Jurkat, Clone E6-1 (cell line): ENCODE measurements at regions not wholly inside any gene's neighbourhood (a gene's known extent, or its start where the extent isn't known, plus 50 kb on each side); places are given as distances from the start of the nearest gene placed in this dataset.

Source experiments
- DNase-seq: peaks from one replicate; pipeline ENCODE4 v3.0.0-alpha.2; 2011; ENCODE audit warnings: low read depth, low spot score
- H3K4me3 ChIP-seq: 2 replicates; pipeline ENCODE4 v1.5.1; 2011; ENCODE audit warnings: mild to moderate bottlenecking, low read length, control low read depth, moderate library complexity

DNA sequence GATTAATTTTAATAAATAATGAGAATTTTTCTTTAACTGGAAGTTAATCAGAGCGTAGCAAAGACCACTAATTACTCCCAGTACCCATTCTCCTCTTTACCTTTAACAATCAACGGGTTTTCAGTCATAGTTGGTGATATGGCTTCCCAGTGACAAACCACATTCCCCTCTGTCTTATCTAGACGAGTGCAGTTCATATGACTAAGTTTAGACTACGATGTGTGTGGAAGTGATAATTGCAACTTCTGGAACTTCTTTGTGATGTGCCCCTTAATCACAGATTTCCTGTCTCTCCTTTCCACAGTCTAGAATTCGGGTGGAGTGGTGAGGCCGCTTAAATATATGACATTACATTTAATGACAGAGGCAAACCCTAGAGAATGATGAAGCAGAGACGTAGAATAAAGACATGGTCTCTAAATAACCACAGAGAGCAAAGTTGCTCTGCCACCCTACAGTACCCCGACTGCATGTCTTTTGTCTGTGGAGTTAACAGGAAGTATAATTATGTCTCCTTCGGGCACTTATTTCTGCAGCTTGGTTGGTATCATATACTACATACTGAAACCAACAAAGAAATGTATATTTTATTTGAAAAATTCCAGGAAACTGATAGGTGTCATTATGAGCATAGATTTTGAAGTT, 693.3 kb upstream of the CDH7 start:
- peak overlapping the region; percentile 16 for H3K4me3 ChIP-seq
- DNase-seq = no peak

- no peak for DNase-seq
- H3K4me3 ChIP-seq = no peak overlapping the region
These were observed 694.2 kb upstream of the CDH7 start for GRCh38 chr18:65056575-65056974.

- no peak overlapping the region for H3K4me3 ChIP-seq
- no peak for DNase-seq
These were observed 701.2 kb upstream of the CDH7 start for GRCh38 chr18:65049586-65049985.

GRCh38 chr18:65039578-65039977, 711.2 kb upstream of the CDH7 start:
- no peak overlapping the region for H3K4me3 ChIP-seq
- no peak for DNase-seq

- no peak overlapping the region for H3K4me3 ChIP-seq
- no peak for DNase-seq
These were observed 715.1 kb upstream of the CDH7 start for GRCh38 chr18:65035701-65036100.

DNA sequence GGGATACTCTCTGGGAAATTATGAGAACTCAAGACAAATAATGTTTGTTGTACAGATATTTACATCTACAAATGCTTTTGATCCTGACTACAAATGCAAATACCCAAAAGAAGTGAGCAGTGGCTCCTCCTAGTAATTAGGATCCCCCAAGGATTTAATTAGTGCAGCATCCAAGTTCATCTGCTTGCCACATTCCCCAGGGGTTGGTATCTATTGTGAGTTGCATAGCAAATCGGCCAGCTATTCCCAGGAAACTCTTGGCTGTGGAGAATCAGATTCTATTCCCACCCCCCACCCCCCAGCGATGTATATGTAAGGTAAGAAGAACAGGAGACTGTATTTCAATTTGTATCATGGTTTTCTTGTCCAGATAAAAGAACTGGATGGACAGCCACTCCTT, 725.1 kb upstream of the CDH7 start:
- DNase-seq = no peak
- no peak overlapping the region for H3K4me3 ChIP-seq

- no peak for DNase-seq
- no peak overlapping the region for H3K4me3 ChIP-seq
These were observed 729.8 kb upstream of the CDH7 start for GRCh38 chr18:65021021-65021420.

- H3K4me3 ChIP-seq = no peak overlapping the region
- DNase-seq = no peak
These were observed 732.6 kb upstream of the CDH7 start for GRCh38 chr18:65018184-65018583.

- DNase-seq = no peak
- no peak overlapping the region for H3K4me3 ChIP-seq
These were observed 733.4 kb upstream of the CDH7 start for GRCh38 chr18:65017372-65017760.

DNA sequence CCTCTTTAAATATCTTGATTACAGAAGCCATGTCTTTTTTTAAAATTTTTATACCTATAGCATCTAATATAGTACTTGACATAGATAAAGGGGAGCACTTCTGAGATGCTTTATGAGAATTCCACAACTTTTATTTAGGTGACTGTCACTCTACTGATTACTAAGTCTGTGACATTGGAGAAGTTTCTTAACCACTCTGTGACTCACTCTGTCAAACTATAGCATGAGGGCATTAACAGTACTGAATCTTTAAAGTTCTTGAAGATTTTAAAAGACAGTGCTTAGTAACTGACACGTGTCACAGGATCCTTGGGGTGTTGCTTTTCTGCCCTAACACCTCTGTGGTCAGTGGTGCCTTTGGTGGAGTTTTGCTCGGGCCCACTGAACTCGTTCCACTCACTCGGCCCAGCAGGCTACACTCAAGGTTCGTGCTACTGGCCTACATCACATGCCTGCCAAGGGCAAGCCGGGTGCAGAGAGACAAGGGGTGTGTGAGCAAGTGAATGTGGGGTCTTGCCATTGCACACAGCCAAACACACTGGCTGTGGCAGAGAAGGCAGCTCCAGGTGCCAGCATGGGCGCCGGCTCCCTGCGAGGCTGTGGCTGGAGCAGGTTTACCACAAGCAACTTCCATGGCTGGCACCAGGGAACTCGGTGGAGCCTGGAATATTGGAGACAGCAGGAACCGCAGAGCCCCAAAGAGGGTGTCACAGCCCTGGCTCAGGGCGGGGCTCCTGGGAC, 734.0 kb upstream of the CDH7 start:
- no peak for DNase-seq

GRCh38 chr18:64994370-64994769, 756.4 kb upstream of the CDH7 start:
- H3K4me3 ChIP-seq = no peak overlapping the region
- DNase-seq = no peak

More for the DNA sequence above, 734.0 kb upstream of the CDH7 start:
- H3K4me3 ChIP-seq = no peak overlapping the region

- no peak overlapping the region for H3K4me3 ChIP-seq
- no peak for DNase-seq
These were observed 757.1 kb upstream of the CDH7 start for GRCh38 chr18:64993695-64994094.

DNA sequence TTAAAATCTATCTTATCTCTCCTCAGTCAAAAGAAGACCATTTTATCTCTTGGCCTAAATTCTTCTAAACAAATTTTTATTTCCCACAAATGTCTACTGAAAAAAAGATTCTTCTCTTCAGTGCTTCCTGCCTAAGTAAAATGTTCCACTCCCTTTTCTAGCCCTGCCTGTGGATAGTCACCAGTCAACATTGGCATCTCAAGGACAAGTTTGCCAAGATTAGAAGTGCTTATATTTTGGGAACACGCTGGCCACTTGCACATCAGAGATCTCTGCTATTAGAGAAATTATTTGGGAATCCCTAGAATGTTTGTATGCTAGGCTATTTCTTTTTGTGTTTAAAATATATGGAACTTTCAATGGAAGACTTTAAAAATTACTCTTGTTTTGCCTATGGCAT, 758.2 kb upstream of the CDH7 start:
- DNase-seq = no peak
- H3K4me3 ChIP-seq = no peak overlapping the region

GRCh38 chr18:64991102-64991501, 759.7 kb upstream of the CDH7 start:
- no peak for DNase-seq
- no peak overlapping the region for H3K4me3 ChIP-seq

- no peak for DNase-seq
- no peak overlapping the region for H3K4me3 ChIP-seq
These were observed 763.8 kb upstream of the CDH7 start for GRCh38 chr18:64986906-64987495.

GRCh38 chr18:64983497-64984238, 767.1 kb upstream of the CDH7 start:
- H3K4me3 ChIP-seq = no peak overlapping the region
- DNase-seq = no peak

GRCh38 chr18:64982414-64983055, 768.3 kb upstream of the CDH7 start:
- H3K4me3 ChIP-seq = no peak overlapping the region
- DNase-seq = no peak

GRCh38 chr18:64981915-64982314, 768.9 kb upstream of the CDH7 start:
- H3K4me3 ChIP-seq = no peak overlapping the region
- DNase-seq = no peak

DNA sequence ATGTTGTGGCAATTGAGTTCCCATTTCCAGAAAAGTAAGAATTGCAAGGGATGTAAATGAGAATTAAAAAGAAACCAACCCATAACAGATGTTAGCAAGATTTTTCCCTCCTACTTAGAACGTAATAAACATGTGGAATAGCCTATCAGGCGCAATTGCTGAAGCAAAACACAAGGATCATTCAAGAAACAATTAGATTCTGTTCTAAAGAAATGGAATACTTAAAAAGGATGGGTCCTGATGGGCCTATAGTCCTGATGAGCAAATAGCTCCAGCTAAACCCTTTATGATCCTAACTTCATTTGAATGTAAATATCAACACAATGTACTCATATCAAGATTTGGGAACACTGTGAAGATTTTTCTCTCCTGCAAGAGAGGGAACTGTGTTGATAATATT, 771.0 kb upstream of the CDH7 start:
- H3K4me3 ChIP-seq = no peak overlapping the region
- no peak for DNase-seq
